ENCODE measurements at regions not wholly inside any gene's neighbourhood (a gene's known extent, or its start where the extent isn't known, plus 50 kb on each side); places are given as distances from the start of the nearest gene placed in this dataset.

GRCh38 chr10:8189458-8189857 is 135.0 kb downstream of the GATA3 start:
- H3K4me3 Mint-ChIP-seq = no peak overlapping the region
- no peaks in the 10 kb centered on the region for H3K9me3 Mint-ChIP-seq
- H3K27me3 Mint-ChIP-seq (ENCODE audit: low read depth, poor library complexity) = peaks cover 11% of the 10 kb centered on the region
- peaks cover 9% of the 10 kb centered on the region for H3K4me1 Mint-ChIP-seq
- no peak for DNase-seq
- no peaks in the 10 kb centered on the region for H3K36me3 Mint-ChIP-seq (ENCODE audit: low read depth)
- TF ChIP-seq CTCF (IDR thresholded peaks at IDR 0.05) = no peak
- H3K27ac Mint-ChIP-seq = peak overlapping the region; percentile 8

DNA sequence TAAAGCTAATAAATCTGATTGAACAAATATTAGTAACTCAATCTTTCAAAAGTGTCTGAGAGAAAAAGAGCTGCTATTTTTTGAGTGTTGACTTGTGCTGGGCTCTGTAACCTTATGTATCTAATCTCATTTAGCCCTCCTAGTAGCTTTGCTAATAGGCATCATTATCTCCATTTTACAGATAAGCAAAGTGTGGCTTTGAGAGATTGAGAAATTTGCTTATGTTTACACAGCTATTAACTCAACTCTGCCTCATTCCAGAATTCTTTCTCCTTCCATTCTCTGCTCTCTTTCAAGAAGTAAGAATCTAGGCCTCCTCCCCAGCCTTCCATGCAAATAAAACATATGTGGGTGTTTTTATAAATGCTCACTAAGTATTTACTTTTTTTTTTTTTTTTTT is 137.8 kb downstream of the GATA3 start:
- H3K27me3 Mint-ChIP-seq (ENCODE audit: low read depth, poor library complexity) = peaks cover 17% of the 10 kb centered on the region
- H3K27ac Mint-ChIP-seq = no peak overlapping the region
- no peak overlapping the region for H3K4me3 Mint-ChIP-seq
- no peaks in the 10 kb centered on the region for H3K36me3 Mint-ChIP-seq (ENCODE audit: low read depth)
- no peak for TF ChIP-seq CTCF (IDR thresholded peaks at IDR 0.05)
- H3K4me1 Mint-ChIP-seq = peaks cover 9% of the 10 kb centered on the region
- no peak for DNase-seq
- H3K9me3 Mint-ChIP-seq = no peaks in the 10 kb centered on the region

DNA sequence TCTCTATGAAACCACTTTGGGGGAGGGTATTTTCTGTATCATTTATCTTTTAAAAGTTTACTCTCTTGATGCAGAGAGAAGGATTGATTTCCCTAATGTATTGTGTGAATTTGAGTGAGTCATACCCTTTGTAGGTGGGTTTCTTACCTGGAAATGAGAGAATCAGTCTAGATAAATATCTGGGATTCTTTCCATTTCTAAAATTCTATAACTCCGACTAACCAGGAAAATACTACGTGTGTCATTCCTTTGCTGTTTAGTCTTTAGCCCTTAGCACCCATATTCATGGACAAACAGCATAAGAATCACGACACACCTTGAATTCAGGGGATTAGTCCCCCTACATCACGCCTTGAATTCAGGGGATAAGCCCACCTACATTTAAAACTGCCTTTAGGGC is 139.1 kb downstream of the GATA3 start:
- H3K27me3 Mint-ChIP-seq (ENCODE audit: low read depth, poor library complexity) = peaks cover 14% of the 10 kb centered on the region
- H3K4me1 Mint-ChIP-seq = peaks cover 9% of the 10 kb centered on the region
- H3K36me3 Mint-ChIP-seq (ENCODE audit: low read depth) = no peaks in the 10 kb centered on the region
- no peak overlapping the region for H3K4me3 Mint-ChIP-seq
- no peak for TF ChIP-seq CTCF (IDR thresholded peaks at IDR 0.05)
- DNase-seq = no peak
- no peaks in the 10 kb centered on the region for H3K9me3 Mint-ChIP-seq
- H3K27ac Mint-ChIP-seq = no peak overlapping the region

DNA sequence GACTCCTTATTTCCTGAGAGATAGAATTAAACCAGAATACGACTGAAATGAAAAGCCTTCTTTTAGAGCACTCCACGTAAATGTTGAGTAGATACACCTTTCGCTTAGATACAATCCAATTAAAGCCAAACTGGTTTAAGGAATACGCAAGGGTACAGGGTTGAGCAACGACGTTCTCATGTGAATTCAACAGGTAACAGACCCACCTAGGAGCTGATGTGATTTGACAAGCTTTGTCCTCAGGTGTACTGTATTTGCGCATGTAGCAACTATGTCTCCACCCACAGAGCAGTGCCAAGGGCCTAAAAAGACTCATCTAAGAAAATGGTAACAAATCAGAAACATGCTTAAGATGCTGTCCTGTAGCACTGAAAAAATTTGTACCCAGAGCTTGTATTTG is 139.6 kb downstream of the GATA3 start:
- Mint-ChIP-seq H3K4me3 (no peak overlapping the region), H3K4me1 (peaks cover 7% of the 10 kb centered on the region), H3K36me3 (ENCODE audit: low read depth) (no peaks in the 10 kb centered on the region), H3K9me3 (no peaks in the 10 kb centered on the region), H3K27ac (no peak overlapping the region), H3K27me3 (ENCODE audit: low read depth, poor library complexity) (peaks cover 16% of the 10 kb centered on the region)
- TF ChIP-seq CTCF (IDR thresholded peaks at IDR 0.05) = no peak
- DNase-seq = no peak

DNA sequence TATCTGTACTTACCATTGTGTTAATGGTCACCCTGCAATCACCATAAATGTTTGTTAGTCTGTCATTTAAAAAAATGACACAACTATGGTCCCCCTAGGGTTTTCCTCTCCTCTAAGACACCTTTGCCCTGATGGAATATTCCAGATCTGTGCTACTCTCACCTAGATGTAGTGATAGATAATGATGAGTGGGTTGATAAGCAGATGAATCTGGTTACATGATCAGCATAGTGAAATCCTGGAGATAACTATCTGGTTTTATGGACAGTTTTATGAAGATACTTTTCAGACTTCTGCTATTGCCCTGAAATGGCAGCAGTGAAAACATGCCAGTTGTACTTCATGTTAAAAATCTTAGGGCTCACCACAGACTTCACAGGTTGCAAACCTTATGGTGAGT is 152.4 kb downstream of the GATA3 start:
- H3K9me3 Mint-ChIP-seq = no peaks in the 10 kb centered on the region
- H3K36me3 Mint-ChIP-seq (ENCODE audit: low read depth) = no peaks in the 10 kb centered on the region
- no peaks in the 10 kb centered on the region for H3K4me1 Mint-ChIP-seq
- DNase-seq = no peak
- no peak for TF ChIP-seq CTCF (IDR thresholded peaks at IDR 0.05)
- H3K27ac Mint-ChIP-seq = no peak overlapping the region
- no peak overlapping the region for H3K4me3 Mint-ChIP-seq
- H3K27me3 Mint-ChIP-seq (ENCODE audit: low read depth, poor library complexity) = peaks cover 22% of the 10 kb centered on the region

GRCh38 chr10:8211631-8212030 is 157.1 kb downstream of the GATA3 start:
- Mint-ChIP-seq H3K9me3 (no peaks in the 10 kb centered on the region), H3K36me3 (ENCODE audit: low read depth) (no peaks in the 10 kb centered on the region), H3K4me1 (no peaks in the 10 kb centered on the region), H3K4me3 (no peak overlapping the region), H3K27ac (no peak overlapping the region), H3K27me3 (ENCODE audit: low read depth, poor library complexity) (peaks cover 21% of the 10 kb centered on the region)
- TF ChIP-seq CTCF (IDR thresholded peaks at IDR 0.05) = no peak
- no peak for DNase-seq

Data from nephron progenitor cell (in vitro differentiated cells).